ENCODE measurements at regions not wholly inside any gene's neighbourhood (a gene's known extent, or its start where the extent isn't known, plus 50 kb on each side); places are given as distances from the start of the nearest gene placed in this dataset.

- no peak for TF ChIP-seq EP300 (IDR thresholded peaks at IDR 0.05; ENCODE audit: low read depth)
- TF ChIP-seq, protein P1, sequence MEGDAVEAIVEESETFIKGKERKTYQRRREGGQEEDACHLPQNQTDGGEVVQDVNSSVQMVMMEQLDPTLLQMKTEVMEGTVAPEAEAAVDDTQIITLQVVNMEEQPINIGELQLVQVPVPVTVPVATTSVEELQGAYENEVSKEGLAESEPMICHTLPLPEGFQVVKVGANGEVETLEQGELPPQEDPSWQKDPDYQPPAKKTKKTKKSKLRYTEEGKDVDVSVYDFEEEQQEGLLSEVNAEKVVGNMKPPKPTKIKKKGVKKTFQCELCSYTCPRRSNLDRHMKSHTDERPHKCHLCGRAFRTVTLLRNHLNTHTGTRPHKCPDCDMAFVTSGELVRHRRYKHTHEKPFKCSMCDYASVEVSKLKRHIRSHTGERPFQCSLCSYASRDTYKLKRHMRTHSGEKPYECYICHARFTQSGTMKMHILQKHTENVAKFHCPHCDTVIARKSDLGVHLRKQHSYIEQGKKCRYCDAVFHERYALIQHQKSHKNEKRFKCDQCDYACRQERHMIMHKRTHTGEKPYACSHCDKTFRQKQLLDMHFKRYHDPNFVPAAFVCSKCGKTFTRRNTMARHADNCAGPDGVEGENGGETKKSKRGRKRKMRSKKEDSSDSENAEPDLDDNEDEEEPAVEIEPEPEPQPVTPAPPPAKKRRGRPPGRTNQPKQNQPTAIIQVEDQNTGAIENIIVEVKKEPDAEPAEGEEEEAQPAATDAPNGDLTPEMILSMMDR (IDR thresholded peaks at IDR 0.05): no peak
- peak; percentile 7 for TF ChIP-seq POLR2A (IDR thresholded peaks at IDR 0.05)
- no peak for TF ChIP-seq POLR2AphosphoS5 (IDR thresholded peaks at IDR 0.05)
Observed at GRCh38 chr14:105859717-105860614, 333.6 kb downstream of the TMEM121 start.
